Activated CD4-positive, alpha-beta T cell treated with anti-CD3 and anti-CD28 coated beads for 24 hours (primary cell): ENCODE measurements at regions not wholly inside any gene's neighbourhood (a gene's known extent, or its start where the extent isn't known, plus 50 kb on each side); places are given as distances from the start of the nearest gene placed in this dataset.

Source experiments
- DNase-seq, 2 donors: peaks; one replicate each; pipeline ENCODE4 v3.0.0-alpha.2; 2020; ENCODE audit warnings: low read depth in 2 of 2

GRCh38 chr2:129297430-129297829 lies 682.0 kb upstream of the RAB6C start:
- no peak for DNase-seq

DNA sequence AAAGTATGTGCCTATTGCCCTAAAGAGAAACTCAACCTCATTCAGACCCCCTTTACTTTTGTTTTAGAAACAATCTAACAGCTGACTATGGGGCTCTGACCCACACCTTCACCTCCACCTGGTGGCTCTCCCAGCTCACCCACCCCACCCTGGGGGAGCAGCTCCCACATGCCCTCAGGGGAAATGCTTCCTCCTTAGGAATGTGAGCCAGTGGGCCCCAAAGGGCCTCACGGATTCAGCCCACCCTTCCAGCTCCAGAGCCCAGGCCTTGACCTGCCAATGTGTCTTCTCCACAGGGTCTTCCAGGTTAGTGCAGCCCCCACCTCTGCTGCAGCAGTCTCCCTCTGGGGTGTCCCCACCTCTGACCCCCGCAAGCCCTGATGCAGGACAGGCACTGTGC lies 680.1 kb upstream of the RAB6C start:
- no peak for DNase-seq

DNA sequence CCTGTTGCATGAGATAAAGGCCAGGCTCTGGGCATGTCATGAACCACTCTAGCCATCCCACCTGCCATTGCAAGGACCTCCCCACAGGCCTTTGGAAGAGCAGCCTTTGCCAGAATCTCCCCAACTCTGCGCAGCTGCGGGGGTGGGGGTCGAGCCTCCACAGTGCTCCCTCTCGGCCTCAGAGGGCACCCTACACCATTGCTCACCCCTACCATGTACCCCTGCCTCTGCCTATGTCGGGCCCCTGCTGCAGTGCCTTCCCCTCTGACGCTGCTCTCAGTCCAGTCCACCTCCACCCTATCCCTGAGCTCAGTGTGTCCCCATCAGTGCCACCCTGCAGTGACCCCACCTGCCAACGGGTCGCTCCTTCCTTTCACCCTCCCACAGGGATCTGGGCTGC lies 679.7 kb upstream of the RAB6C start:
- no peak for DNase-seq

DNA sequence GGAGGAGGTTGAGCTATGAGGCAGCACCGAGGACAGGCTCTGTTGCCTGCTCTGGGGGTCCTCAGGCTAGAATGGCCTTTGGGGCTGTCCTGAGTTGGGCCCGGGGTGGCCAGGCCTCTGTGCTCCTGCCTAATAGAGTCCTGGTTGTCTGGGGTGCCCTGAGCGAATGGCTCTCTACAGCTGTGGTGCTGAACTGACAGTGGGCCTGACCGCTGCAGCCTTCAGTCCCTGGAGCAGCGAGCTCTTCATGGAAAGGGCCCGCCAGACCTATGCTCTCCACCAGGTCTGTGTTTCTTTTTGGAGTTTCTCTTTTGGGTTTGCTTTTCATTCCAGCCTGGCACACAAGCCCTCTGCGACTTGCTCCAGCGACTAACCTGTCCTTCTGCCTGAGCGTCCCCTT lies 679.0 kb upstream of the RAB6C start:
- DNase-seq = no peak

- DNase-seq = no peak
Measured at GRCh38 chr2:129301431-129301913, 678.0 kb upstream of the RAB6C start.

DNA sequence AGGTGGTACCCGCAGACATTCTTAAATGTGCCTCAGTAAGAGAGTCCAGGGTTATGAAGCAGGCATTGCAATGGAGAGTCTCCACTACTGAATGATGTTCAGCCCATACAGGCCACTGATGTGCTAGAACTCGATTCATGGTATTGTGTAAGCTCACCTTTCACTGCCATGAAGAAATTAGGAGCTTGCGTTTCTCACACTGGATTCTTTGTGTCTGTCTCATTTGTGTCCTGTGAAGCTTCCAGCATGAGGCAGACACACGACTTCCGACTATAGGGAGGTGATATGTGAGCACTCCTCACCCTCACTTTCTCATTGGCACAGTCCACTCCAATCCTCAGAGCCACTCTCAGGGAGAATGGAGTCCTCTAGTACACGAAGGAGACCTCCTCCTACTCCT lies 677.4 kb upstream of the RAB6C start:
- DNase-seq = no peak

DNA sequence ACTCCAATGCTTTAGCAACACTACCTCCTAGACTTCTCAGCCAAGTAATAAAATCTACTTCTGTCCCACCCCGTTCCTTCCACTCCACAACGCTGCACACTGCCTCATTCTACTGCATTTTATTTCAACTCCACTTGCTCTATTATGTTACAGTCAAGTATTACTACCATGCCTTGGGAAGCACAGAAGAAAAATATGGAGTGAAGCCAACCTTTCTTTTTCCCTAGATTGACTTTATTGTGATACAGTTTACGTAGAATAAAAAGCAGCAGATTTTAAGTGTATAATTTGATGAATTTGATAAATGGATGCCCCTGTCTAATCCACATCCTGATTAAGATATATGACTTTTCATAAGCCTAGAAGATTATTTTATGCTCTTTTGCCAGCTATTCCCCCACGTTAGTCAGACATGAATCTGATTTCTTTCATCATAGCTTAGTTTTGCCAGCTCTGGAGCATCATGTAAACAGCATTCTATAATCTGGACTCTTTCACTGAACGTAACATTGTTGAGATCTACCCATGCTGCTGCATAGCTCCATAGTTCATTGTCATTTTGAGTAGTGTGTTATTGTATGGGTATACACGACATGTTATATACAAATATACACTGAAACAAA lies 676.8 kb upstream of the RAB6C start:
- DNase-seq = no peak

DNA sequence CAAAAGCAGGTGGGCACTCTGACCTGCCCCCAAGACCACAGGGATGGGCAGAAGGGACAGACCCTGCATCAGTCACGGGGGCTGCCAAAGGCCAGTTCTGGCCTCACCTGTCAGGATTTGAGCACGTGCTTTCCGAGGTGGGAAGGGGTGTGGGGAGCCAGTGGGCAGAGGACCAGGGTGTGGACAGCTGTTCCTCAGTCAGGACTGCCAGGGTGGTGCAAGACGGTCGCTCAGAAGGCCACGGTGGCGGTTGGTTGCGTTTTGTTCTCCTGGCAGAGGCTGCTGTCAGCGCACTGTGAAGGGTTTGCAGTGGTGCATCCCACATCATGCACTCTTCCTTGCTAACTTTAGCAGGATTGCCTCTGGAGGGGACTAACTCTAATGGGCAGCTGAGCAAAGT lies 665.3 kb upstream of the RAB6C start:
- DNase-seq = no peak

DNA sequence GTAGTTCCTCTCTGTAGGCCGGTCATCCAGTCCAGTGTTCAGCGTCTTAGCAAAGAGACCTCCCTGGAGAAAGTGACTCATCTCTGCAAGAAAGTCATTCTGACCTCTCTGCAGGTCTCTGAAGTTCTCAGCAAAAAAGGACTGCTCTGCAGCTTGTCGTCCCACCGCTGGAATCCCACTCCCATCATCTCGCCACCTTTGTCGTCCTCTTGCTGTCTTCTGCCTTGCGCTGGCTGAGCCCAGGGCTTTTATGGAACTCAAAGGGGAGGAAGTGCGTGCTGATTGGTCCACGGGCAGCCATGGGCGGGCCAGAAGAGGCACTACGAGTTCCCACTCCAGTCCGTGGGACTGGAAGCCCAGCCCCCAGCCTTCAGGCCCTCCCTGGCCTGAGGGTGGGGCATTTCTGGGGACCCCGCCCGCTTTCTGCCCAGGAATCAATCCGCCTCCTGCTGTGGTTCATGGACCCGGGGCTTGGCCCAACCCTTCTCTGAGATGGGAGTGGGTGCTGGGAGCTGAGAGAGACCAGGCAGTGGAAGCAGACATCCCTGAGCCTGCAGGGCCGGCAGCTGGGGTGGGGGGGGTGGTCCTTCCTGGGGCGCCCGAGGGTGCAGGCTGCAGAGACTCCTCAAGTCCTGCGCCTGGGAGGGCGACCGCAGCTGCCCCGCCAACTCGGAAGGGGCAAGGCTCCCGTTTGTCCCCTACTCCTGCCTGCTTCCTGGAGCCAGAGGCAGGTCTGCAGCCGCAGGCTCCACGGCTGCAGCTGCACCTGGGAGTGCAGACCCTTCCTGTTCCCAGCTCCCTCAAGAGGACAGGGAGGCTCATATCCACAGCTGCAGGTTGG lies 660.7 kb upstream of the RAB6C start:
- DNase-seq = no peak

- DNase-seq = no peak
Measured at GRCh38 chr2:129319422-129319717, 660.1 kb upstream of the RAB6C start.

GRCh38 chr2:129320288-129320687 lies 659.2 kb upstream of the RAB6C start:
- no peak for DNase-seq

GRCh38 chr2:129324349-129324748 lies 655.1 kb upstream of the RAB6C start:
- DNase-seq = no peak

GRCh38 chr2:129325151-129325550 lies 654.3 kb upstream of the RAB6C start:
- DNase-seq = no peak

- no peak for DNase-seq
Measured at GRCh38 chr2:129329574-129329973, 649.9 kb upstream of the RAB6C start.

- no peak for DNase-seq
Measured at GRCh38 chr2:129330504-129330903, 649.0 kb upstream of the RAB6C start.

- DNase-seq = no peak
Measured at GRCh38 chr2:129331638-129332037, 647.8 kb upstream of the RAB6C start.

- no peak for DNase-seq
Measured at GRCh38 chr2:129334128-129334527, 645.3 kb upstream of the RAB6C start.

DNA sequence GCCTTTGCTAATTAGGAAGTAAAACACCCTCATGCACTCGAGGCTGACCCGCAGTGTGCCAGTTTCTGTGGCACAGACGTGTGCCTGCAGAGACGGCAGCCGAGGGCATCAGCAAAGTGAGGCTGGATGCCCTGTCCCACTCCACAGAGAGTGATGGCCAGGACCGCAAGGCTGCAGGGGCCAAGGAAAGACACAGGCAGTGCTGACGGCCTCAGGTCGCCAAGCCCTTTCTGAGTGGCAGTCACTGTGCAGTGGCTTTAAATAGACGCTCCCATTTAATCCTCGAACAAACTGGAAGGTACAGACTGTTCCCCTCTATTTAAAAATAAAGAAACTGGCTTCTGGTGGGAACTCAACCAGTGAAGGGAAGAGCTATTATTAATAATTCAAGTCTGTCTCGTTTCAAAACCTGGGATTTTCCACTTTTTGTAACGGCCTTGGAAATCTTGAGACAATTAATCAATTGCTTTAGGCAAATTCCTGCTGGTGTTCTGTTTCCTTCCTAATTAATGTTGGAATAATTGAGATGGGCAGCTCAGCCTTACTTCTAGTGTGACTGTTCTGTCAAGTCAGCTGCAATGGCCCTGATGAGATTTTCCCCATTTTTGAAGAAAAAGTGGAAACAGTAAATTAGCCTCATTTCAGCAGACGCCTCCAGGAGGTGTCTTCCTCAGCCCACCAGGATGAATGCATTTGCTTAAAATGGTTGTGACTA lies 644.6 kb upstream of the RAB6C start:
- DNase-seq = no peak

- DNase-seq = no peak
Measured at GRCh38 chr2:129336276-129336675, 643.2 kb upstream of the RAB6C start.

DNA sequence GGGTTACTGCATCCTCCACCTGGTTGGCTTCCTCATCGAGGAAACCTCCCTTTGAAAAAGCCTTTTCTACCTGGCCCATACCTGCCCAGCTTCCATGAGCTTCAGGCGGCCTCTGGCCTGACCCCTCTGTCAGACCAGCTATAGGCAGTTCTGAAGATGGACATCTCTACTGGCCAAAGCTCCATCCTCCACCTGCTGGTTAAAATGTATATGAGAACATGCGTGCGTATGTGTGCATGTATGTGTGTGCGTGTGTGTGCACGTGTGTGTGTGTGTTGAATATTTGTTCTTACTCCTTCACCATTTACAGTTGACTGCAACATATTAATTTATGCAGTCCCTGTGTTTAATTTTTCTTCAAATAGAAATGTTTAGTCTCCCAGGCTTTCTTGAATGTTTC lies 642.4 kb upstream of the RAB6C start:
- DNase-seq = no peak

DNA sequence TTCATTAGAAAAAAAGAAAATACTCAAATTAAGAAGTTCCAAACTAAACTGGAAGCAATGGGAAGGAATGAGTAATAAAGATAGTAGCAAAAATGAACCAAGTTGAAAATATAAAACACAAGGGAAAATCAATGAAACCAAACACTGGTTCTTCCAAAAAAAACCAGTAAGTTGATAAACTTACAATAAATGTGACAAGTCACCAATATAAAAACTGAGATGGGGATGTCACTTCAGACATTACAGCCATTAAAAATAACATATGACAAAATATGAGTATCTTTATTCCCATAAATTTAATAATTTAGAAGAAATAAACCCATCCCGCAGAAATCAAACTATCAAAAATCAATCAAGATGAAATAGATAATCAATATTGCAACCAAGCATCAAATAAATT lies 633.9 kb upstream of the RAB6C start:
- DNase-seq = no peak

- DNase-seq = no peak
Measured at GRCh38 chr2:129347486-129348217, 631.8 kb upstream of the RAB6C start.
